ENCODE measurements at regions not wholly inside any gene's neighbourhood (a gene's known extent, or its start where the extent isn't known, plus 50 kb on each side); places are given as distances from the start of the nearest gene placed in this dataset.

GRCh38 chr17:63305857-63306256 lies 140.2 kb downstream of the CYB561 start:
- H3K36me3 ChIP-seq: no peaks in the 10 kb centered on the region
- no peaks in the 10 kb centered on the region for H3K27me3 ChIP-seq
- no peak for DNase-seq
- no peak overlapping the region for H3K4me3 ChIP-seq
- H3K27ac ChIP-seq: no peak overlapping the region
- no peaks in the 10 kb centered on the region; the same call in 1 of the 2 replicates for H3K9me3 ChIP-seq (replicated peaks)
- H3K4me1 ChIP-seq: no peaks in the 10 kb centered on the region

DNA sequence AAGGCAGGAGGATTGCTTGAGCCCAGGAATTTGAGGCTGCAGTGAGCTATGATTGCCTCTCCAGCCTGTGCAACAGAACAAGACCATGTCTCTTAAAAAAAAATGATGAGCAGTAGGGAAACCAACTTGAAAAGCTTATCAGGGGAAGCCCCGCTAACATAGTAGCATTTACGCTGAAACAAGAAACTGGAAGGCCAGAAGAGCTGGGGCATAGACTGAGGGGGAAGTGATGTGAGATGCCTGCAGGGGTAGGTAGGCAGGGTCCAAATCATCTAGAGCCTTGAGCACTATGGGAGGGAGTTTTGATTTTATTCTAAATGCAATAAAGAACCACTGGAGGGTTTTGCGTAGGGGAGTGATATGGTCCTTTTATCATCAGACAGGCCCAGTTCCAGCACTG lies 139.3 kb downstream of the CYB561 start:
- Histone ChIP-seq H3K9me3 (replicated peaks) (no peaks in the 10 kb centered on the region), H3K27ac (no peak overlapping the region), H3K4me3 (no peak overlapping the region), H3K36me3 (no peaks in the 10 kb centered on the region), H3K4me1 (no peaks in the 10 kb centered on the region), H3K27me3 (no peaks in the 10 kb centered on the region)
- no peak for DNase-seq

- no peaks in the 10 kb centered on the region for H3K27me3 ChIP-seq
- DNase-seq: no peak
- H3K4me3 ChIP-seq: no peak overlapping the region
- no peaks in the 10 kb centered on the region for H3K36me3 ChIP-seq
- no peak overlapping the region for H3K27ac ChIP-seq
- H3K4me1 ChIP-seq: no peaks in the 10 kb centered on the region
- no peaks in the 10 kb centered on the region for H3K9me3 ChIP-seq (replicated peaks)
These were observed 137.8 kb downstream of the CYB561 start for GRCh38 chr17:63308272-63308671.

- Histone ChIP-seq H3K4me3 (no peak overlapping the region), H3K36me3 (no peaks in the 10 kb centered on the region), H3K27me3 (no peaks in the 10 kb centered on the region), H3K4me1 (no peaks in the 10 kb centered on the region), H3K9me3 (replicated peaks) (no peaks in the 10 kb centered on the region), H3K27ac (no peak overlapping the region)
- DNase-seq: no peak
These were observed 137.1 kb downstream of the CYB561 start for GRCh38 chr17:63309021-63309420.

- no peak for DNase-seq
- H3K9me3 ChIP-seq (replicated peaks): no peaks in the 10 kb centered on the region
- peaks cover 10% of the 10 kb centered on the region for H3K4me1 ChIP-seq
- H3K27me3 ChIP-seq: no peaks in the 10 kb centered on the region
- no peaks in the 10 kb centered on the region for H3K36me3 ChIP-seq
- H3K4me3 ChIP-seq: no peak overlapping the region
- H3K27ac ChIP-seq: no peak overlapping the region
These were observed 134.6 kb downstream of the CYB561 start for GRCh38 chr17:63311416-63311937.

GRCh38 chr17:63314761-63315160 lies 131.3 kb downstream of the CYB561 start:
- Histone ChIP-seq H3K27ac (no peak overlapping the region), H3K36me3 (no peaks in the 10 kb centered on the region), H3K4me3 (no peak overlapping the region), H3K27me3 (no peaks in the 10 kb centered on the region), H3K4me1 (peaks cover 28% of the 10 kb centered on the region), H3K9me3 (replicated peaks) (no peaks in the 10 kb centered on the region)
- DNase-seq: no peak

DNA sequence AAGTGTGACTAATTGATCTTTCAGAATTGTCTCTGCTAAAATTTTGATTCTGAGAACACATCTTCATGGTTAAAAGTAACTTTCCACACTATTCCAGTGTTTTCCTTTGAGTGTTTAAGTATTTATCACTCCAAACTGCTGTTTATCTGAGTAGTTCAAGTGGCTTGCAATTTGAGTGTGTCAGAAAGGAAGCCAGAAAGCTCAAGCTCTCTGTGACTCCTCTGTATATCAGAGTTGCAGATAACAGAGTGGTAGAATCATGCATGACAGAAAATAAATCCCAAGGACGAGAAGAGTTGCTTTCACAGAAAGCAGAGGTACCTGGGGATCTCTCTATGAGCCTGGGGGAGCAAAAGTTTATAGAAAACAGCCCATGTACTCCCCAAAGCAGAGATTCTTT lies 130.0 kb downstream of the CYB561 start:
- Histone ChIP-seq H3K4me3 (no peak overlapping the region), H3K4me1 (peaks cover 28% of the 10 kb centered on the region), H3K36me3 (no peaks in the 10 kb centered on the region), H3K27ac (peak overlapping the region; percentile 82), H3K27me3 (no peaks in the 10 kb centered on the region), H3K9me3 (replicated peaks) (no peaks in the 10 kb centered on the region)
- peak in 1 of 2 experiments; percentile 26 for DNase-seq

DNA sequence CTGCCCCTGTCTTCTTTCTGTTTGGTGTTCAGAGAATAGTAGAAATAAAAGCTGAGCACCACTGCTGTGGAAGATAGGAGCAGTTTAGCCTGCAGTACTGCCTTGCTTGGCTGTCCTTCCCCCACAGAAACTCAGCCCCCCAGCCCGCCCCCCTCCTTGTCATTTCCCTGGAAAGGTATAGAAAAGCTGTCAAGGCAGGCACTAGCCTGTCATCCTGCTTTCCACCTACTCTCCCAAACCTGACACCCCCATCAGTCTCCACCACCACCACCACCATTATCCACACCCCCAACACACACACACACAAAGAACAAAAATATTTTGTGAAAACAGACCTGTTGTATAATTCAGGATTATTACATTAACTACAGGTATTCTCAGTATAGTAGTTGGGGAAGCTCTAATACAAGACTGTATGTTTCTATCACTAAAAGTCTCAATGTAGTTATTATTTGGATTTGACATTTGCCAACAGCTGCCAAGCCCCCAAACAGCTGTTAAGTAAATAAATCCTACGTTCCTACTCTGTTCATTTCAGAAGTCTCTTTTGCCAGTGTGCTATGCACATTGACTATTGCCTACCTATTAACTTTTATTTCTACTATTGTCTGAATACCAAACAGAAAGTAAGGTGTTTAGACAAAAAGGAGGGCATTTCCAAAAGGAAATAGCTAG lies 128.8 kb downstream of the CYB561 start:
- H3K9me3 ChIP-seq (replicated peaks): no peaks in the 10 kb centered on the region
- DNase-seq: peak; percentile 57 to 87
- 0 out of 2 replicates have a peak, but pooled peaks cover 3% of the 10 kb centered on the region for H3K36me3 ChIP-seq
- H3K27ac ChIP-seq: peak overlapping the region; percentile 82
- H3K27me3 ChIP-seq: no peaks in the 10 kb centered on the region
- H3K4me3 ChIP-seq: no peak overlapping the region
- peaks cover 28% of the 10 kb centered on the region for H3K4me1 ChIP-seq

DNA sequence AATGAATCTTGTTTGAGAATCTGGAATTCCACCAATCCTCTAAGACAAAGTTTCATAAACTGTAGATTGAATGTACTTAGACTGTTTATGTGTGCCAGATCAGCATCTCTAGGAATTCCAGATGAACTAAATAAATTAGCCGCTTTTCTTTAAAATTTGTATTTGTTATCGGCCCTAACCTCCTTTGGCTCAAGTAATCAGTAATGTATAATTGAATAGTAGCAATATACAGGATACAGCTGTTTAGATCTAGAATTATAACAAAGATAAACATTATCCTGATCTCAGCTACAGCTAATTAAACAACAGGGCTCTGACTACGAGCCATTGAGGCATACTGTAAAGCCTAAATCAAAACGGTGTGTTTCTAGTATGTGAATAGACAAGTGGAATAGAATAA lies 120.3 kb downstream of the CYB561 start:
- Histone ChIP-seq H3K27me3 (no peaks in the 10 kb centered on the region), H3K4me1 (no peaks in the 10 kb centered on the region), H3K36me3 (0 out of 2 replicates have a peak, but pooled peaks cover 3% of the 10 kb centered on the region), H3K9me3 (replicated peaks) (no peaks in the 10 kb centered on the region), H3K27ac (no peak overlapping the region), H3K4me3 (no peak overlapping the region)
- DNase-seq: no peak

- H3K4me3 ChIP-seq: no peak overlapping the region
- H3K36me3 ChIP-seq: peaks cover 3% of the 10 kb centered on the region; the same call in 1 of the 2 replicates
- H3K9me3 ChIP-seq (replicated peaks): no peaks in the 10 kb centered on the region
- no peak overlapping the region for H3K27ac ChIP-seq
- no peaks in the 10 kb centered on the region for H3K4me1 ChIP-seq
- no peaks in the 10 kb centered on the region for H3K27me3 ChIP-seq
- DNase-seq: no peak
These were observed 116.2 kb downstream of the CYB561 start for GRCh38 chr17:63329876-63330275.

DNA sequence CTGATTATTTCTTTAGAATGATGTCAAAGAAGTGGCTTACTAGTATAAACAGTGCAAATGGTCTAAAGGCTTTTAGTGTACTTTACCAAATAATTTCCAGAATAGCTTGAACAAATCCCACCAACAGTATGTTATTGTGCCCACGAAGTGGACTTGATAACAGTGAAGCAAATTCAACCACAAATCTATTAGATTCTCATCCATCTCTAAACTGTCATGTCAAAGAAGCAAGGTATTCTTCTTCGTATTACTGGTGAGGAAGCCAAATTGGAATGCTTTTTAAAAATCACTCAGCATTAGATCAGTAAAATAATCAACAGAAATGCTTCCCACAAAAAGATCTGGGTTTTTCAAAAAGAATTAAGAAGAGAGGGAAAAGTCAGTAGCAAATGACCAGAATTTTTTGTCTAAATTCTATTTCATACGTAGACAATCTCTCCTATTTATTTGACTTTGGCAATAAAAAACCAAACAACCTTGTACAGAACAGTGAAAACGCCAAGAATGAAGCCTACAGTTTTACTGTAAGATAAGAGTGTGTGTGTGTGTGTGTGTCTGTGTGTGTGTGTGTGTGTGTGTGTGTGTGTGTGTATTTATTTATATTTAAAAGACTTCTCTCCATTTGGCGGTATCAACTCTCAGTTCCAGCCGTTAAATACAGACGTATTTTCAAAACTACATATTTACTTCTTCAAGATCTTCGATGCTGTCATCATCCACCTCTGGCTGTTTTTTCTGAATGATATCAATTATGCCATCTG lies 114.6 kb downstream of the CYB561 start:
- no peak overlapping the region for H3K27ac ChIP-seq
- no peak for DNase-seq
- H3K36me3 ChIP-seq: peaks cover 3% of the 10 kb centered on the region; the same call in 1 of the 2 replicates
- H3K9me3 ChIP-seq (replicated peaks): no peaks in the 10 kb centered on the region
- no peaks in the 10 kb centered on the region for H3K27me3 ChIP-seq
- no peaks in the 10 kb centered on the region for H3K4me1 ChIP-seq
- no peak overlapping the region for H3K4me3 ChIP-seq

GRCh38 chr17:63332286-63332685 lies 113.8 kb downstream of the CYB561 start:
- DNase-seq: no peak
- Histone ChIP-seq H3K4me3 (no peak overlapping the region), H3K27me3 (no peaks in the 10 kb centered on the region), H3K4me1 (no peaks in the 10 kb centered on the region), H3K9me3 (replicated peaks) (no peaks in the 10 kb centered on the region), H3K36me3 (peaks cover 3% of the 10 kb centered on the region; the same call in 1 of the 2 replicates), H3K27ac (no peak overlapping the region)

DNA sequence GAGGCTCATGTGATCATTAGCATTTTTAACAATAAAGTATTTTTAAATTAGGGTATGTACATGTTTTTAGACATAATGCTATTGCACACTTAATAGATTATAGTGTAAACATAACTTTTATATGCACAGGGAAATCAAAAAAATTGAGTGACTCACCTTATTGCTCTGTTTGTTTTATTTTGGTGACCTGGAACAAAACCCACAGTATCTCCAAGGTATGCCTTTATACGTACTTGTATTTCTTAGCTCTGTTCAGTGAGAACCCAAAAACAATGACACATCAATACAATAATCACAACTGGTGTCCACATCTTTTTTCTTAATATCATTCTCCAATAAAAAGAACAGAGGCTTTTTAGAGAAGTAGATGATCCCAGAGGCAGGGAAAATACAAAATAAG lies 112.2 kb downstream of the CYB561 start:
- Histone ChIP-seq H3K4me1 (no peaks in the 10 kb centered on the region), H3K27me3 (no peaks in the 10 kb centered on the region), H3K4me3 (no peak overlapping the region), H3K9me3 (replicated peaks) (no peaks in the 10 kb centered on the region), H3K27ac (no peak overlapping the region), H3K36me3 (peaks cover 3% of the 10 kb centered on the region; the same call in 1 of the 2 replicates)
- DNase-seq: no peak

- Histone ChIP-seq H3K36me3 (peaks cover 3% of the 10 kb centered on the region; the same call in 1 of the 2 replicates), H3K4me3 (no peak overlapping the region), H3K27me3 (no peaks in the 10 kb centered on the region), H3K9me3 (replicated peaks) (no peaks in the 10 kb centered on the region), H3K4me1 (no peaks in the 10 kb centered on the region), H3K27ac (no peak overlapping the region)
- DNase-seq: no peak
These were observed 110.3 kb downstream of the CYB561 start for GRCh38 chr17:63335831-63336230.

DNA sequence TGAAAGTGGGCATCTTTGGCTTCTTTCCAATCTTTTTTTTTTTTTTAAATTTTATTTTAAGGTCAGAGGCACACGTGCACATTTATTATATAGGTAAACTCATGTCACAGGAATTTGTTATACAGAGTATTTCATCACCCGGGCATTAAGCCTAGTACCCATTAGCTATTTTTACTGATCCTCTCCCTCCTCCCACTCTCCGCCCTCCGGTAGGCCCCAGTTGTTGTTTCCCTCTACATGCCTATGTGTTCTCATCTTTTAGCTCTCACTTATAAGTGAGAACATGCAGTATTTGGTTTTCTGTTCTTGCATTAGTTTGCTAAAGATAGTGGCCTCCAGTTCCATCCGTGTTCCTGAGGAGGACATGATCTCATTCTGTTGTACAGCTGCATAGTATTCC lies 108.5 kb downstream of the CYB561 start:
- Histone ChIP-seq H3K36me3 (peaks cover 3% of the 10 kb centered on the region), H3K4me1 (no peaks in the 10 kb centered on the region), H3K9me3 (replicated peaks) (no peaks in the 10 kb centered on the region), H3K27ac (no peak overlapping the region), H3K27me3 (no peaks in the 10 kb centered on the region), H3K4me3 (no peak overlapping the region)
- DNase-seq: no peak
